GM04503 (cell line): ENCODE measurements at regions not wholly inside any gene's neighbourhood (a gene's known extent, or its start where the extent isn't known, plus 50 kb on each side); places are given as distances from the start of the nearest gene placed in this dataset.
"Not testable (repeated sequence)": the region's sequence is repeated elsewhere in the genome, so short reads cannot be mapped to it uniquely, and the experiment has no call there.

Experiments
- DNase-seq: peaks from one replicate; pipeline ENCODE4 v3.0.0-alpha.2; 2012; ENCODE audit warnings: low read depth

DNA sequence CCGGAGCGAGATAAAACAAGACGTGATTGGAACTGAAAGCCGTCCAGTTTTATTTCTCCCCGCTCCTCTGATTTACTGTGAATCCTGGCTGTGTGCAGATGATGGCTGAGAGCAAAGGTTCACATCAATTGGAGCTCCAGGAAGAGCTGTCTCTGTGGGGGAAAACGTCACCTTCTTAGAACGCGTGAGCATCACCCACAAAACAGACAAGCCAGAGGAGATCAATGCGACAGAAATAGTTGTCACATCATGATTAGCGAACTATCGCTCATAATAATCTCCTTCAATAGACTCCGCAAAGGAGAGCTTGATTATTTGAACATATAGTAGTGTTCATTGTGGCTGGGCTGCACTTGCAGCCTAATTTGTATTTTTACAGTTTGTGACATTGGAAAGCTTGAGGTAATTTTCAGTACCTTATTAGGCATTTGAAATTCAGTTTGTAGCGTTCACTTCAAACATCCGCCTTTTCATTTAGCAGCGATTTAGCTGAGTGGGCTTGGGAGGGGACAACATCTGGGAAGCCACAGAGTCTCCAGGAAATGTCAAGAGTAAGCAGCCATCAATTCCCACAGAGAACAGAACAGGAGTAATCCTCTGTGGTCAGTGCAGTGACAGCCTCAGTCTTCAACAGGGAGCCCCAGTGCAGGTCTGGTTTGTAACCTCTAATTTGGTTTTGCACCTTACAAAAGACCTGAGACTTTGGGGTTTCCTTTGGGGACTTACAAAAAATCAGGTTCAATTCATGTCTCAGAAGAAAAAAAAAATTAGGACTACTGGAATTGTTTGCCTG lies 276.8 kb upstream of the PFKP start:
- DNase-seq, result no peak

DNA sequence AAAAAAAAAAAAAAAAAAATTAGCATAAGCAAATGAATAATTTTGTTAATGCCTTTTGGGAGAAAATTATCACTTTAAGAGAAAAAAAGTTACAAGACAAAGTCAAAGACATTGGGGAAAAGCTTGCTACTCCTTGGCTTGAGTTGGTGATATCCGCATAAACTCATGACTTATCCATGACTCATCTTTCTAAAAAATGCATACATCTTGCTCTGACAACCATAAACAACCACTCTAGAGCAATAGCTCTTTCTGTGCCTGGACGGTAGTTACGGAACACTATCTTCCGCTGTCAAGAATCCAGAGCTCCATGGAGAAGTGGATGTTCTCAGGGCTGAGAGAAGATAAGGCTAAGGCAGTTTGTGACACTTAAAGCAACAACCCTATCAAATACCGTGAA lies 281.1 kb upstream of the PFKP start:
- no peak for DNase-seq

DNA sequence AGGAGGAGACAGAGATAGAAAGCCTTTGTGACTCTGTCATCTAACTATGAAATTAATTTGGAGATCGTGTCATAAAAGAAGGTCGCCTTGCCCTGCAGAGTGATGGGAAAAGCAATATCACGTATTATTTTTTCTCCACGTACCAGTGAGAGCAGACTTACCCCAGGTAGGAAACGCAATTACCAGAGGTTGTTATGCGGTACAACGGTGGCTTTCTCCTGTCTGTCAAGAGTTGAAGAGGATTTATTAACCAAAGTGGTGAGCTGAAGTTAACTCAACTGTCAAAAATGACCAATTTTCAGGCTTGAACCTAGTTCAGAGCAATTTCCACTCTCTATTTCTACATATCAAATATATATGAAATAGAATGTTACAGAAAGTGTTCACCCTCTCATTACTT lies 282.6 kb upstream of the PFKP start:
- no peak for DNase-seq

DNA sequence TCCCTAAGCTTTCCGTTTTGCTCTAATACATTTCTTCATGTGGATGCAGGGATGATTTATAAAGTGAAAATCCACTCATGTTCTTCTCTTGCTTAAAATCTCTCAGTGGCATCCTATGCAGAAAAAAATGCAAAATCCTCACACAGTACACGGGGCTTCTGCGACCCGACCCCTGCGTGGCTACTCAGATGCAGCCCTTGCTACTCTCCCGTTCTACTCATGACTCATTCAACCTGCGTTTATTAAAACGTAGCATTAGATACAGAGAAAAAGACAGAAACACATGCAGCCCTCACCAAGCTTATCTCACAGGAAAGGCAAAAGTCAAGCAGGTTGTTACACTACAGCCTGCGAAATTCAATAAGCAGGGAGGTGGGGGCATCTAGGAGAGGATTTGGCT lies 284.4 kb upstream of the PFKP start:
- DNase-seq, result no peak

DNA sequence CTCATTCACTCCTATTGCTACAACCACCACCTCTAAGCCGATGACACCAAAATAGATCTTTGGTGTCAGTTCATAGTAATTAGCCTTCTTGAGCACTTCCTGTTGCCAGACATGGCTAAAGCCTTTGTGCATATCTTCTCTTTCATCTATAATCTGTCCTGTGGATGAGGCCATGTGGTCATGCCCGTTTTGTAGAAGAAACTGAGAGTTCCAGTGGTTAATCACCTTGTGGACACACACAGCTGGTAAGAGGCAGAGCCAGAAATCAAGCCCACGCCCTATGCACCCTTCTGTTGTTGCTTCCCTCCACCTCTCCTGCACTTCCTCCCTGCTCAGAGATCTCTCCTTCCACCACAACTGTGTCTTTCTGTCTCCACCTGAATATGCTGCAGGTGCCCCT lies 285.1 kb upstream of the PFKP start:
- DNase-seq, result no peak

DNA sequence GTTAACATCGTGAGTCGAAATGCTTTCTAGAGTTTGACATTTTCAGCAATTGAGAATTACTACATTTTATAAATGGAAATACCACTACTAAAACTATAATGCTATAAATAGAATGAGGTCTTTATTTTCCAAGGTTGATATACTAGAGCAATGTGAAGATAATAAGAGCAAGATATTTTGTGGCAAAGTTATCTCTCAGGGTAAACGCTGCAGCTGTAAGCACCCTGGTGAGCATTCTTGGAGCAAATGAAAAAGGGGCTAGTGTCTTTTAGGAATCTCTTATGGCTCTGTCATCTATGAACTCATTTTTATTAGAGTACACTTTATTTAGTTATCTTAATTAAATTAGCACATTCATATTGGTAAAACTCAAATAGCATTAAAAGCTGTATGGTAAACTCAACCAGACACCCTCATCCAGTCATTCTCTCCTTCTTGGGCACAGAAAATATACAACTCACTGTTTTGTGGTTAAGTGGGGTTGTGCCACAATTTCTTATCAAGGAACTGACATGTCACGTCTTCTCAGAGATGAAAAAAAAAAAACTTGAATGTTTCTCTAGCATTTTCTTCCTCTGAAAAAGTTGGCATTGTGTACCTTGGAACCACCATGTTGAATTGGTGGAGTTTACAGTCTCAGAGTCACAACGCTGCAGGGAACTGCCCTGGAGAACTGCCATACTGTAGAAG lies 289.5 kb upstream of the PFKP start:
- no peak for DNase-seq

DNA sequence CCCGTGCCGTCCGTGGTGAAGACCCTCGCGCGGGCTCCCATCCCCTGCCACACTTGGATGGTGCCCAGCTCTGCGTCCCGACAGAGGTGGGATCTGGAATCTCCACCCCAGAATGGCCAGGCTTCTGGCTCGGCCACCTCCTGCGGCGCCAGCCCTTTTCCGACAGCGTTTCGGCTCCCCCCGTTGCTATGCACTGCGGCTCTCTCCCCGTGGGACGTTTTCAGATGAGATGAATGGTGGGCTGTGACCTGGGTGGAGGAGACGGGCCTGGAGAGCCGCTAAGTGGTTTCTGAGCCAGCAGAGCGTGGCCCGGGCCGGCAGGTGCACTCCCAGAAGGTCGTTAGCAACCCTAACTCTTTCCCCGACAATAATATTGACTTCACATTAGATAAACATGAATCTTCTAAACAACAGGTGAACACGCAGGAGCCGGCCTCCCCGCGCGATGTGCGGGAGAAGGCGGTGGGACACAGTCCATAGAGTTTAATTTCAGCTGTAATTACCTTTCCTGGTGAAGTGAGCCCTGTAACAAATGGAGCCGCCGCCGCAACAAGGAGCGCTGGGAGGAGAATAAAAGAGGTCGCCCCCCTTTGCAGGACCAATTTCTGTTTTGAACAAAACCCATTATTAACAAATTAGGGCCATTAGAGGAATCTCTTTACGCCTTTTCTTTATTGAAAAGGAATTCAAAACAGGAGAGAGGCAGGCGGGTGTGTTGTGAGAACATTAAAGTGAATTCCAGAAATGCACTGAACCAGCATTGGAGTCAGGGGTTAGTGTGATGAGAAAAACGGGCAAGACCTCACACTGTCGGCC lies 294.3 kb upstream of the PFKP start:
- no peak for DNase-seq

DNA sequence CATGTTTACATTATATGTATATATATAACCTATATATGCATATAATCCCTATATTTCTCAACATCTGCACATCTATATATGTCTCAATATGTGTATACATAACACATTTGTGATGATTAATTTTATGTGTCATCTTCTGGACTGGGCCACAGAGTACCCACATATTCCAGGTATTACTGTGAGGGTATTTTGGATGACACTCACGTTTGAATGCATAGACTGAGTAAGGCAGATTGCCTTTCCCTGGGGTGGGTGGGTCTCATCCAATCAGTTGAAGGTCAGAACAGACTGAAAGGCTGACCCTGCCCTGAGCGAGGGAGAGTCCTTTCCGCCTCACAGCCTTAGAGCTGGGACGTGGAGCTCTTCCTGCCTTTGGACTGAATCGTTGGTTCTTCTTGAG lies 295.2 kb upstream of the PFKP start:
- no peak for DNase-seq

DNA sequence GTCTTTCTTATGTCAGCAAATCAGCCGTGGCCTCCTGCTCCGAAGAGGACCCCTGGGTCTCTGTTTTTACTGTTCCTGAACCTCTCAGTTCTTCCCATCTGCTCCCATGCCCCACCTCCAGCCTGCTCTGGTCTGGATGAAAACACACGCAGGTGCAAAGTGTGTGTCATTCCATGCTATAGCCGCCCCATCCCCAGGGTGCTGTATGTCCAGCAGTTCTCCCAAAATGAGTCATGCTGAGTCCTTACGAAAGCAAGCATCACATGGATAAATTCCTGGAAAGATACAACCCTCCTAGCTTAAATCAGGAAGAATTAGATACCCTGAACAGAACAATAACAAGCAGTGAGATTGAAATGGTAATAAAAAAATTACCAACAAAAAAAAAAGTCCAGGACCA lies 300.1 kb upstream of the PFKP start:
- not testable (repeated sequence) for DNase-seq

DNA sequence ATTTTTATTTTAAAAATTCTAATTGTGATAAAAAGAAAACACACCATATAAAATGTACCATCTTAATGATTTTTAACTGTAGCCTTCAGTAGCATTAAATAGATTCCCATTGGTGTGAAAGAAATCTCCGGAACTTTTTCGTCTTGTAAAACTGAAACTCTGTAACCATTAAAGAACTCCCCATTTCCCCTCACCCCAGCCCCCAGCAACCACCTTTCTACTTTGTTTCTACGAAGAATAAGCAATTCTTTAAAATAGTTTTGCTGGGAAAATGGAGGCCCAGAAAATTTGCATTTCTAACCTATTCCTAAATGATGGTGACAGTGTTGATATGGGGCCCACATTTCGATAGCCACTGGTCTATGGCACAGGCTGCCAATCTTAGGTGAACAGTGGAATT lies 305.4 kb upstream of the PFKP start:
- DNase-seq, result no peak

DNA sequence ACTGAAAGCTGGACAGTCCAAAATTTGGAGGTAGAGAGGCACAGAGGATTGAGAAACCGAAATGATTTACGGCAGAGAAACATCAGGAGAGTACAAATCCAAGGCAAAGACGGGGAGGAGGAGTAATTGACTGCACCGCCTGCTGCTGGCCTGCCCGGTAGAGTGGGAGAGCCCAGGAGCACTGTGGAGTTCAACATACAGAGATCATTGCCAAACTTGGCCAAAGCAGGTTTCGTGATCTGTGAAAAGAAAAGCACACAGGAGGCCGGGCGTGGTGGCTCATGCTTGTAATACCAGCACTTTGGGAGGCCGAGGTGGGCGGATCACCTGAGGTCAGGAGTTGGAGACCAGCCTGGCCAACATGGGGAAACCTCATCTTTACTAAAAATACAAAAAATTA lies 306.0 kb upstream of the PFKP start:
- no peak for DNase-seq

DNA sequence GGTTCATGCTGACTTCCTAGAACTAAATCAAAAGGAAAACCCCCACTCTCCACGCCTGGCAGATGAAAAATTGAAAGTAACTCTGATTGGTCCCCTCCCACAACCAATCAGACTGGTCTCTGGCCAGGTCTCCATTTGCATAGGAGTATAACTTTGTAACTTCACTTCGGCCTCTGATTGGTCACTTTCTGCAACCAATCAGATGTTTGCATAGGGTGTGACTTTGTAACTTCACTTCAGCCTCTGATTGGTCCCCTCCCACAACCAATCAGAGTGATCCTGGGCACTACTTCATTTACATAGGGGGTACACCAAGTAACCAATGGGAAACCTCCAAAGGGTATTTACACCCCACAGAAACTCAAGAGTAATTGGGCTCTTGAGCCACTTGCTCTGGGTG lies 306.6 kb upstream of the PFKP start:
- no peak for DNase-seq

DNA sequence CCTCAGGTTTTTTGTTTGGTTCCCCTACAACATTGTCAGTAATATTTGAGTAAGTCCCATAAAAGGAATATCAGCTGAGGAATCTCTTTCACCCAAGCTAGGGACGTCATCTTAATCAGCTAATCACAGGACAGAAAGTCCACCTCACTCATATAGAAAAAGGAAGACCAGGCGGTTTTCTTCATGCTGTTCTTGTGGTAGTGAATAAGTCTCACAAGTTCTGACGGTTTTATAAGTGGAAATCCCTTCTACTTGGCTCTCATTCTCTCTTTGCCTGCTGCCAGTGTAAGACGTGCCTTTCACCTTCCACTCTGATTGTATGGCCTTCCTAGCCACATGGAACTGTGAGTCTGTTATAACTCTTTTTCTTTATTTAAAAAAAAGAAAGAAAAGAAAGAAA lies 308.1 kb upstream of the PFKP start:
- no peak for DNase-seq

DNA sequence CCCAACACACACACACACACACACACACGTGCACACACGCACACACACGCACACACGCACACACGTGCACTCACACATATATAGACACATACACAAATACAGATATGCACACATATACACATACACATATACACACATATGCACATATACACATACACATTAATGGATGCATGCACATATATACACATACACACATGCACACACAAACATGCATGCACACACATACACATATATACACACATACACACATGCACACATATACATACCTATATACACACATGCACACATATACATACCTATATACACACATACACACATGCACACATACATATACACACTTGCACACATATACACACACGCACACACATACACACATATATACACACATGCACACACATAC lies 312.4 kb upstream of the PFKP start:
- no peak for DNase-seq

DNA sequence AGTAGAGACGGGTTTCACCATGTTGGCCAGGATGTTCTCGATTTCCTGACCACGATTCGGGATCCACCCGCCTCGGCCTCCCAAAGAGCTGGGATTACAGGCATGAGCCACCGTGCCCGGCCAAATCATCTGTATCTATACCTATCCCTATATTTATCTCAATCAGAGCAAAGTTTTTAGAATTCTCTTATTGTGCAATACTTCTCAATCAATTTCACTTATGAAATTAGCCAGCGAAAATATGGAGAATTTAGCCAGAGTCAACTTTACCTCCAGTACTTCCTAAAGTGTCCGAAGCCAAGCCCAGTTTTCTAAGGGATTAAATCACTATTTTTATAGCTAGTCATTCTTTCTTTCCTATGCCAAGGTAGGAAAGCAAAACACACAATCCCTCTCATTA lies 319.1 kb upstream of the PFKP start:
- DNase-seq, result no peak

DNA sequence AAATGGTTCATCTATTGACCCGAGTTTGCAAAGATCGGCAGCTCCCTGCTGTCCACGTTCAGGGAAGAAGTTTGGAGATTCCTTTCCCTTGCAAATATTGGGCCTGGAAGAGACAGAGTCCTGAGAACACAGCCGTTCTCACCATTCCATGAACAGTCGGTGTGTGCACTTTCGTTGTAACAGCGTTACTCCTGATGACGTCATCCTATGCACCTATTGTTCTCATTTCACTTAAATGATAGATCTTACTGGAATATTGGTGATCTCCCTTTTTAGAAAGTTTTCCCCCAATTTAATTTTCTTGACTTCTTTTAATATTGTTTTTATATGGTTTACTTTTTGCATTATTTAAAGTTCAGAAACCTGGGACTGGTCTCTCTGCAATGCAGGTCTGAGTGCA lies 320.7 kb upstream of the PFKP start:
- DNase-seq, result no peak

DNA sequence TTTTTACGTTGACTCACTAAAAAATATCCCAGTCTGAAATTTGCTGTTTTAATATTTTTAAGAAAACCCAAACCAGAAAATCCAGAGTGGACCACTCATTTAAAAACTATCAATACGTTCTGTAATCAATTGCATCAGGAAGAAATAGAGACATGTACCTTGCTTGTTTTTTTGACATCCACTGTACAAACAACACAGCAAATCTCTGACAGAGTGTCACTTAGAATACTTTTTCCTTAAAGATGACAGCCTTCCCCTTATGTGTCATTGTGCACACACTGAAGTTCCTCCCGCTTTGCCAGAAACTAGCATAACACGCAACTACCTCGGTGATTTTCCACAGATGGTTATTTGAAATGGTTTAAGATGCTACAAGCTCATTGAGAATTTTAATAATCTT lies 321.7 kb upstream of the PFKP start:
- DNase-seq, result no peak

DNA sequence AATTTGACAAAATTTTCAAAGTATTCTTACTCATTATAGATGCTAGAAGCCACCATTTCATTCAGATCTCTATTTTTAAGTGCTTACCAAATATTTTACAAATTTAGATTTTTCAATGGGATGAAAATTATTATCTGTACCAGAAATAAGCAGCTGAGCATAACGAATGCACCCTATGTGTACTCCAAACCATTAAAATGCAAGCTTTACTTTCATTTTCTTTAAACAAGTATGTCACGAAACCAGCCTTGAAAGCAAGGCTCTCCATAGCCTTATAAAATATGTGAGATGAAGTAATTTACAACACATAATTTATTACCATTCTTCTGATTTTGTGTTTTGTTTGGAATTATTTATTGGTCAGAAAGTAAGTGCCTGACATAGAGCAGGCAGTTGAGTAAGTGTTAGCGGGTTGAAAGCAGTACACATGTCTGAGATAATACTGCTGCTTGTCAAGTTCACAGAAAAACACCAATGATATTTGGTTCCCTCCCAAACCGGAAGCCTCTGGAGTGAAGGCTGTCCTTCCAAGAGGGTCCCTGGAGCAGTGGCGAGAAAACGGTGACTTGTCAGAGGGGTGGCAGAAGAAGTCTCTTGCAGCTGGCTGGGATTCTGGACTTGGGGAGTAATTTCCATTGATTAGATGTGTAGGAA lies 322.7 kb upstream of the PFKP start:
- no peak for DNase-seq

DNA sequence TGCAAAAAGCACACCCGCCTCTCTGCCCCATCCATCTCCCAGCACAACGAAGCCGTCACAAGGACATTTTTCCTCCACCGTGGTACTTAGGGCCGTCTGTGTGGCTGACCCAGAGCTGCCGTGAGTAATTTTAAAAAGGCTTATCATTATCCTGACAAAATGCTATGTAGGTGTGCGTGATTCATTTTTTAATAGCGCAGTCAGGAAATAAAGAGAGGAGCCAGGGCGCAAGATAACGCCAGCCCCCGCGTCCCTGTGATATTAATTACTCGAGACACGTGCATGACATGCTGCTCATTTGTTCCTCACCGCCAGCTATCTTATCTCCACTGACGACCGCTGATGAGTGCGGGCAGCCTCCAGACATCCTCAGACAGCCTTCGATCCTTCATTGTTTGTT lies 332.7 kb upstream of the PFKP start:
- DNase-seq, result no peak

DNA sequence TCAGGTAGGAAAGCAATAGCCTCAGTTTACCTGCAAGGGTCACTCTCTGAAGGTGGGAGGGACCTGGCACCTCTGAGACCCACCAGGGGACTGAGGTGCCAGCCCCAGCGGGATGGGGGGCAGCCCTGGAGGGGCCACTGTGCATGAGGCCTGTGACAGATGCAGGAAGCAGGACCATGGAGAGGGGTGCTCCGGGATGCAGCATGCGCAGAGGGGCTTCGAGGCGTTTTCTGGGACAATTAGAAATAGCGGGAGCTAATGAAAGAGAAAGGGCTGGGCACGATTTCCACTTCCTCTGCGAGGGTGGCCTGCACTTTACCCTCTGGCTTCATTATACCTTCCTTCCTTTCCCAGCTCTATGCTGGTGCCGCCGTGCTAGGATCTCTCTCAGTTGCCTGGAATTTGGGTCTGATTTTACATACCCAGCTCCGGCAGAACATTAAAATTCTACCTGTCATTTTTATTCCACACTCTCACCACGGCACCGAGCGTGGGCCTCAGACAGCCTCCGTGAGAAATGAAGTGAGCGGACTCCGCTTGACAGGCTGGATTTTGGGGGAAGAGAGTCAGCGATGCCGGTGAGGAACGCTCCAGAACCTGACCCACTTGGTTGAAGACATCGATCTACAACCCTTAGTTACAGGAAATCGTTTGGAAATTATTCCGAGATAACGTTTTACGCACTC lies 333.9 kb upstream of the PFKP start:
- no peak for DNase-seq

DNA sequence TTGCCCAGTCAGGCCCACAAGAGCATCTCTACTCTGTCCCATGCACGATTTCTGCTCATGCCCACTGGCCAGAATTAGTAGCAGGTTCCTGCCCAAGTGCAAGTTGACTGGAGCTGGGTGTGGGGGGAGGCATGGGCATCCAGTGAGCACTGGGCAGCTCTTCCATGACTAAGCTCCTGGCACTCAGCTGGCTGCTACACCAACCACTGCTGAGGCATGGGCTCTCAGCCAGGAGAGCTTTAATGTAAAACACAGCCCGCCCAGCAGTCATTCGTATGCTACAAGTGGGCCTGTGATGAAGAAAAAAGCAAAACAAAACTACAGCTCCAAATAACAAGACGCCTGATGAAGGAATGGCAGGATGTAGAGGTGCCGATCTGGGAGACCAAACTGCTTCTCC lies 335.4 kb upstream of the PFKP start:
- no peak for DNase-seq

DNA sequence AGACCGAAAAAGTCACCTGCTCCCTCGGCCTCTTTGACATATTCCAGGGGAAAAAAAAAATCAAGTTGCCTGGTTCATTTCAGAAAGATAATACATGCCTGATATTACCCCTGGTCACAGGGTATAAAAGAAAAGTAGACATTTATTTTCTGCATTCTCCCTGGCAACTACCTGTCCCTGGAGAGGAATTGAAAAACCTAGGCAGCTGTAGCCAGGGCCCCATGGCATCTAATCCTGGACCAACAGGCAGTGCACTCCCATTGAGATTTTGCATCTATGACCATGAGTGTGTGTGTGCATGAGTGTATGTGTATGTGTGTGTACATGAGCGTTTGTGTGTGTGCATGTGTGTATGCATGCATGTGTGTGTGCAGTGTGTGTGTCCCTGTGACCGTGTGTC lies 338.2 kb upstream of the PFKP start:
- no peak for DNase-seq
